Ovary (tissue), 3 donors: ENCODE measurements at regions not wholly inside any gene's neighbourhood (a gene's known extent, or its start where the extent isn't known, plus 50 kb on each side); places are given as distances from the start of the nearest gene placed in this dataset.
"Not testable (repeated sequence)": the region's sequence is repeated elsewhere in the genome, so short reads cannot be mapped to it uniquely, and the experiment has no call there.

Source experiments
- CTCF ChIP-seq, 3 donors: fragments of 450-650 bp in 2 of 3; fragments of 200-600 bp in 1 of 3; IDR thresholded peaks; one replicate each; pipeline versions ENCODE4 v1.5.1 to v1.8.0; 2016 to 2022; ENCODE audit warnings: antibody characterized with exemption in 3 of 3, mild to moderate bottlenecking in 1 of 3
- EP300 ChIP-seq: sonication (generic); formaldehyde crosslinking; IDR thresholded peaks from one replicate; pipeline ENCODE4 v1.6.1; 2017; ENCODE audit warnings: antibody characterized with exemption
- POLR2A ChIP-seq: fragments of 450-650 bp; IDR thresholded peaks from one replicate; pipeline ENCODE4 v1.6.1; 2017; ENCODE audit warnings: antibody characterized with exemption, mild to moderate bottlenecking, moderate library complexity
- donor health status: DM: no; HTN: no; CAD: no.

GRCh38 chr3:104089987-104090386 is 1276.7 kb upstream of the ALCAM start:
- not testable (repeated sequence) for TF ChIP-seq CTCF (IDR thresholded peaks at IDR 0.05); POLR2A; EP300
